ENCODE measurements at regions not wholly inside any gene's neighbourhood (a gene's known extent, or its start where the extent isn't known, plus 50 kb on each side); places are given as distances from the start of the nearest gene placed in this dataset.
"Not testable (repeated sequence)": the region's sequence is repeated elsewhere in the genome, so short reads cannot be mapped to it uniquely, and the experiment has no call there.

GRCh38 chr3:75242012-75242735 lies 422.0 kb upstream of the FRG2C start:
- no peak for DNase-seq (ENCODE audit: low read depth)

GRCh38 chr3:75248974-75249373 lies 415.2 kb upstream of the FRG2C start:
- DNase-seq (ENCODE audit: low read depth), result no peak

GRCh38 chr3:75254685-75255084 lies 409.4 kb upstream of the FRG2C start:
- no peak for DNase-seq (ENCODE audit: low read depth)

GRCh38 chr3:75258825-75259683 lies 405.1 kb upstream of the FRG2C start:
- not testable (repeated sequence) for DNase-seq (ENCODE audit: low read depth)

GRCh38 chr3:75260975-75261374 lies 403.2 kb upstream of the FRG2C start:
- DNase-seq (ENCODE audit: low read depth), result not testable (repeated sequence)

- no peak for DNase-seq (ENCODE audit: low read depth)
Observed at GRCh38 chr3:75262661-75263060, 401.5 kb upstream of the FRG2C start.

GRCh38 chr3:75265897-75266296 lies 398.2 kb upstream of the FRG2C start:
- no peak for DNase-seq (ENCODE audit: low read depth)

- not testable (repeated sequence) for DNase-seq (ENCODE audit: low read depth)
Observed at GRCh38 chr3:75268576-75268975, 395.6 kb upstream of the FRG2C start.

GRCh38 chr3:75272237-75272636 lies 391.9 kb upstream of the FRG2C start:
- not testable (repeated sequence) for DNase-seq (ENCODE audit: low read depth)

GRCh38 chr3:75272691-75273090 lies 391.4 kb upstream of the FRG2C start:
- no peak for DNase-seq (ENCODE audit: low read depth)

- DNase-seq (ENCODE audit: low read depth), result not testable (repeated sequence)
Observed at GRCh38 chr3:75285531-75286148, 378.5 kb upstream of the FRG2C start.

- DNase-seq (ENCODE audit: low read depth), result not testable (repeated sequence)
Observed at GRCh38 chr3:75288972-75289574, 375.1 kb upstream of the FRG2C start.

- DNase-seq (ENCODE audit: low read depth), result no peak
Observed at GRCh38 chr3:75294124-75294523, 370.0 kb upstream of the FRG2C start.

- DNase-seq (ENCODE audit: low read depth), result no peak
Observed at GRCh38 chr3:75295013-75295412, 369.1 kb upstream of the FRG2C start.

GRCh38 chr3:75296858-75297257 lies 367.3 kb upstream of the FRG2C start:
- no peak for DNase-seq (ENCODE audit: low read depth)

- DNase-seq (ENCODE audit: low read depth), result no peak
Observed at GRCh38 chr3:75300606-75301005, 363.5 kb upstream of the FRG2C start.

- DNase-seq (ENCODE audit: low read depth), result not testable (repeated sequence)
Observed at GRCh38 chr3:75301050-75301449, 363.1 kb upstream of the FRG2C start.

- DNase-seq (ENCODE audit: low read depth), result no peak
Observed at GRCh38 chr3:75303741-75304140, 360.4 kb upstream of the FRG2C start.

- no peak for DNase-seq (ENCODE audit: low read depth)
Observed at GRCh38 chr3:75305901-75306300, 358.2 kb upstream of the FRG2C start.

GRCh38 chr3:75311306-75311705 lies 352.8 kb upstream of the FRG2C start:
- not testable (repeated sequence) for DNase-seq (ENCODE audit: low read depth)

- DNase-seq (ENCODE audit: low read depth), result not testable (repeated sequence)
Observed at GRCh38 chr3:75312469-75312868, 351.7 kb upstream of the FRG2C start.

GRCh38 chr3:75319776-75320175 lies 344.4 kb upstream of the FRG2C start:
- DNase-seq (ENCODE audit: low read depth), result not testable (repeated sequence)

Data from activated T-helper 1 cell treated with Interleukin-2 at 50 U/mL for 16 hours (primary cell).